PC-9 (cell line): ENCODE measurements at regions not wholly inside any gene's neighbourhood (a gene's known extent, or its start where the extent isn't known, plus 50 kb on each side); places are given as distances from the start of the nearest gene placed in this dataset.

Source experiments
- BruUV-seq: library from RNA; stranded (reverse); fragments of 400-500 nt; replicated peaks from 2 replicates; lab custom pipeline; 2021; lab: Mats Ljungman, UMichigan
- CTCF ChIA-PET: fragments of 300-600 bp; sonication (Branson Sonifier 250); formaldehyde crosslinking; loops from one replicate; lab custom pipeline; 2022; ENCODE audit warnings: antibody characterized with exemption; lab: Charles Lee
- POLR2A ChIA-PET: fragments of 300-600 bp; sonication (Branson Sonifier 250); formaldehyde crosslinking; loops from one replicate; lab custom pipeline; 2022; ENCODE audit warnings: antibody characterized with exemption; ENCODE audit not compliant: unreplicated experiment; lab: Charles Lee
- DNase-seq, 2 experiments: peaks; one replicate each; pipeline versions ENCODE4 v3.0.0 to v3.0.0-alpha.2; 2015 to 2022; ENCODE audit warnings: mixed read lengths in 1 of 2
- H2AFZ ChIP-seq: fragments of 200-600 bp; sonication (generic); 2 replicates; pipeline ENCODE4 v1.8.1; 2017; ENCODE audit warnings: antibody characterized with exemption
- H3F3A ChIP-seq: fragments of 200-600 bp; sonication (generic); 2 replicates; pipeline ENCODE4 v1.8.1; 2017; ENCODE audit warnings: antibody characterized with exemption, mild to moderate bottlenecking, low read depth; ENCODE audit not compliant: insufficient read depth
- H3K27ac ChIP-seq: fragments of 200-600 bp; sonication (generic); 2 replicates; pipeline ENCODE4 v1.6.1; 2016; ENCODE audit warnings: mixed run types
- H3K27me3 ChIP-seq: fragments of 200-600 bp; sonication (generic); 2 replicates; pipeline ENCODE4 v1.6.1; 2016; ENCODE audit warnings: low read depth, mixed run types; ENCODE audit not compliant: insufficient read depth
- H3K36me3 ChIP-seq: fragments of 200-600 bp; sonication (generic); 2 replicates; pipeline ENCODE4 v1.6.1; 2016; ENCODE audit warnings: low read depth, mixed run types
- H3K4me1 ChIP-seq: fragments of 200-600 bp; sonication (generic); replicated peaks from 2 replicates; pipeline ENCODE4 v1.6.1; 2016; ENCODE audit warnings: mixed run types; ENCODE audit not compliant: insufficient read depth
- H3K4me2 ChIP-seq: fragments of 200-600 bp; sonication (generic); 2 replicates; pipeline ENCODE4 v1.6.1; 2017; ENCODE audit warnings: mixed run types
- H3K4me3 ChIP-seq: fragments of 200-600 bp; sonication (generic); 2 replicates; pipeline ENCODE4 v1.6.1; 2016; ENCODE audit warnings: mixed run types
- H3K79me2 ChIP-seq: fragments of 200-600 bp; sonication (generic); 2 replicates; pipeline ENCODE4 v1.6.1; 2017; ENCODE audit warnings: low read depth, mixed run types
- H3K9me2 ChIP-seq: fragments of 200-600 bp; sonication (generic); 2 replicates; pipeline ENCODE4 v1.8.1; 2017; ENCODE audit warnings: mild to moderate bottlenecking; ENCODE audit not compliant: insufficient read depth
- H3K9me3 ChIP-seq: fragments of 200-600 bp; sonication (generic); 2 replicates; pipeline ENCODE4 v1.8.1; 2016; ENCODE audit warnings: low read depth; ENCODE audit not compliant: insufficient read depth
- H4K20me1 ChIP-seq: fragments of 200-600 bp; sonication (generic); 2 replicates; pipeline ENCODE4 v1.8.1; 2017; ENCODE audit not compliant: insufficient read depth
- CTCF ChIP-seq: fragments of 200-600 bp; sonication (generic); conservative IDR thresholded peaks from 2 replicates; pipeline ENCODE4 v1.6.1; 2017; ENCODE audit warnings: mixed run types, antibody characterized with exemption, mild to moderate bottlenecking, moderate library complexity
- EZH2 ChIP-seq: fragments of 200-600 bp; sonication (generic); IDR thresholded peaks from 2 replicates; pipeline ENCODE4 v1.8.0; 2017; ENCODE audit warnings: antibody characterized with exemption, low read depth
- intact Hi-C: fragments of 100-400 bp; cut with micrococcal nuclease; formaldehyde crosslinking; loops from one replicate; pipeline ENCODE4 v1.10.0; 2022; ENCODE audit not compliant: unreplicated experiment

- ChIA-PET CTCF (no interaction called here), POLR2A (no interaction called here)
- DNase-seq, result no peak
- no peaks in the 10 kb centered on the region for H3K4me1 ChIP-seq
- H4K20me1 ChIP-seq, result no peaks in the 10 kb centered on the region
- no peaks in the 10 kb centered on the region for H3K79me2 ChIP-seq
- H3K9me3 ChIP-seq, result no peaks in the 10 kb centered on the region
- no peaks in the 10 kb centered on the region for H3F3A ChIP-seq
- H2AFZ ChIP-seq, result no peak overlapping the region
- no peaks in the 10 kb centered on the region for H3K9me2 ChIP-seq
- H3K27me3 ChIP-seq, result no peaks in the 10 kb centered on the region
- intact Hi-C loops, result no loop called here
- no peaks in the 10 kb centered on the region for H3K36me3 ChIP-seq
- no TSS peak for BruUV-seq
- no peak overlapping the region for H3K27ac ChIP-seq
- TF ChIP-seq EZH2 (no peak), CTCF (no peak)
- no peak overlapping the region for H3K4me2 ChIP-seq
- no peak overlapping the region for H3K4me3 ChIP-seq
These were observed 396.5 kb downstream of the ZNF608 start for GRCh38 chr5:124349931-124350330.

- Histone ChIP-seq H2AFZ (no peak overlapping the region), H3K79me2 (no peaks in the 10 kb centered on the region), H4K20me1 (no peaks in the 10 kb centered on the region), H3K4me3 (no peak overlapping the region), H3K4me1 (no peaks in the 10 kb centered on the region), H3K27me3 (no peaks in the 10 kb centered on the region), H3K9me3 (no peaks in the 10 kb centered on the region), H3K27ac (no peak overlapping the region), H3K9me2 (no peaks in the 10 kb centered on the region), H3K36me3 (no peaks in the 10 kb centered on the region), H3F3A (no peaks in the 10 kb centered on the region), H3K4me2 (no peak overlapping the region)
- no peak for DNase-seq
- BruUV-seq, result no TSS peak
- TF ChIP-seq CTCF (no peak), EZH2 (no peak)
- CTCF ChIA-PET, result no interaction called here
- POLR2A ChIA-PET, result no interaction called here
- intact Hi-C loops, result no loop called here
These were observed 403.0 kb downstream of the ZNF608 start for GRCh38 chr5:124343451-124343867.

- ChIA-PET CTCF (no interaction called here), POLR2A (no interaction called here)
- Histone ChIP-seq H3K4me2 (no peak overlapping the region), H3K27me3 (no peaks in the 10 kb centered on the region), H3K9me2 (no peaks in the 10 kb centered on the region), H2AFZ (no peak overlapping the region), H3F3A (no peaks in the 10 kb centered on the region), H3K79me2 (no peaks in the 10 kb centered on the region), H4K20me1 (no peaks in the 10 kb centered on the region), H3K9me3 (no peaks in the 10 kb centered on the region), H3K27ac (no peak overlapping the region), H3K4me3 (no peak overlapping the region), H3K36me3 (no peaks in the 10 kb centered on the region), H3K4me1 (no peaks in the 10 kb centered on the region)
- TF ChIP-seq EZH2 (no peak), CTCF (no peak)
- intact Hi-C loops, result no loop called here
- DNase-seq, result no peak
- BruUV-seq, result no TSS peak
These were observed 403.5 kb downstream of the ZNF608 start for GRCh38 chr5:124342986-124343385.
